SIG-M5 (cell line): ENCODE measurements at regions not wholly inside any gene's neighbourhood (a gene's known extent, or its start where the extent isn't known, plus 50 kb on each side); places are given as distances from the start of the nearest gene placed in this dataset.

Source experiments
- DNase-seq: peaks from one replicate; lab custom pipeline; 2025; lab: John Stamatoyannopoulos, UW

- DNase-seq: no peak
These were observed 84.4 kb upstream of the NEBL start for GRCh38 chr10:20981419-20981953.

GRCh38 chr10:20978617-20979016 lies 81.5 kb upstream of the NEBL start:
- DNase-seq: no peak

GRCh38 chr10:20977300-20977699 lies 80.2 kb upstream of the NEBL start:
- no peak for DNase-seq

- DNase-seq: no peak
These were observed 79.8 kb upstream of the NEBL start for GRCh38 chr10:20976891-20977290.

GRCh38 chr10:20976390-20976789 lies 79.3 kb upstream of the NEBL start:
- DNase-seq: no peak

GRCh38 chr10:20975236-20975635 lies 78.1 kb upstream of the NEBL start:
- DNase-seq: no peak

- DNase-seq: no peak
These were observed 75.8 kb upstream of the NEBL start for GRCh38 chr10:20972925-20973324.

- DNase-seq: no peak
These were observed 74.8 kb upstream of the NEBL start for GRCh38 chr10:20971901-20972300.

GRCh38 chr10:20970708-20971107 lies 73.6 kb upstream of the NEBL start:
- no peak for DNase-seq

- no peak for DNase-seq
These were observed 72.9 kb upstream of the NEBL start for GRCh38 chr10:20970044-20970443.

GRCh38 chr10:20966426-20966825 lies 69.3 kb upstream of the NEBL start:
- DNase-seq: no peak

GRCh38 chr10:20963721-20964595 lies 66.8 kb upstream of the NEBL start:
- no peak for DNase-seq

GRCh38 chr10:20963056-20963455 lies 65.9 kb upstream of the NEBL start:
- no peak for DNase-seq

- no peak for DNase-seq
These were observed 65.1 kb upstream of the NEBL start for GRCh38 chr10:20962165-20962564.

- no peak for DNase-seq
These were observed 62.1 kb upstream of the NEBL start for GRCh38 chr10:20959242-20959641.

GRCh38 chr10:20958764-20959163 lies 61.7 kb upstream of the NEBL start:
- no peak for DNase-seq

GRCh38 chr10:20958225-20958624 lies 61.1 kb upstream of the NEBL start:
- DNase-seq: no peak

- no peak for DNase-seq
These were observed 60.6 kb upstream of the NEBL start for GRCh38 chr10:20957744-20958143.

- DNase-seq: no peak
These were observed 59.7 kb upstream of the NEBL start for GRCh38 chr10:20956843-20957242.

GRCh38 chr10:20955355-20955893 lies 58.3 kb upstream of the NEBL start:
- DNase-seq: no peak

- DNase-seq: no peak
These were observed 57.4 kb upstream of the NEBL start for GRCh38 chr10:20954519-20954918.

- DNase-seq: no peak
These were observed 56.0 kb upstream of the NEBL start for GRCh38 chr10:20953120-20953519.

GRCh38 chr10:20949967-20950366 lies 52.9 kb upstream of the NEBL start:
- no peak for DNase-seq
